GM12873 (cell line): ENCODE measurements at regions not wholly inside any gene's neighbourhood (a gene's known extent, or its start where the extent isn't known, plus 50 kb on each side); places are given as distances from the start of the nearest gene placed in this dataset.

Experiments
- TF ChIP-seq, protein P1 (sequence below): IDR thresholded peaks from 2 replicates; pipeline ENCODE4 v1.5.1; 2012; ENCODE audit warnings: low read depth, mild to moderate bottlenecking, moderate library complexity, low read length, control low read depth; ENCODE audit not compliant: insufficient read depth; ENCODE audit errors: missing control alignments

DNA sequence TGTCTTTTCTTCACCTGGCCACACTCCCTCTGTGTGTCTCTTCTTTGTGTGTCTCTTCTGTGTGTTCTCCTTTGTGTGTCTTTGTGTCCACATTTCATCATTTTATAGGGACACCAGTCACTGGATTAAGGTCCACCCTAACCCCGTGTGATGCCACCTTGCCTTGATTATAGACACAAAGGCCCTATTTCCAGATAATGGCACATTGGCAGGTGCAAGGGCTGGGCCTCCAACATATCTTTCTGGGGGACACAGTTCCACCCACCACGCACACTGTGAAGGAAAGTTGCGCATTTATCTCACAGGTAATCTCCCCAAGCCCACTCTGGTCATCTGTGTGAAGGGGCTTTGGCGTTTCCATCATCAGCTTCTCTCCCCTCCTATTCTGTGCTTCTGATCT, 334.6 kb upstream of the IRX1 start:
- TF ChIP-seq, protein P1, sequence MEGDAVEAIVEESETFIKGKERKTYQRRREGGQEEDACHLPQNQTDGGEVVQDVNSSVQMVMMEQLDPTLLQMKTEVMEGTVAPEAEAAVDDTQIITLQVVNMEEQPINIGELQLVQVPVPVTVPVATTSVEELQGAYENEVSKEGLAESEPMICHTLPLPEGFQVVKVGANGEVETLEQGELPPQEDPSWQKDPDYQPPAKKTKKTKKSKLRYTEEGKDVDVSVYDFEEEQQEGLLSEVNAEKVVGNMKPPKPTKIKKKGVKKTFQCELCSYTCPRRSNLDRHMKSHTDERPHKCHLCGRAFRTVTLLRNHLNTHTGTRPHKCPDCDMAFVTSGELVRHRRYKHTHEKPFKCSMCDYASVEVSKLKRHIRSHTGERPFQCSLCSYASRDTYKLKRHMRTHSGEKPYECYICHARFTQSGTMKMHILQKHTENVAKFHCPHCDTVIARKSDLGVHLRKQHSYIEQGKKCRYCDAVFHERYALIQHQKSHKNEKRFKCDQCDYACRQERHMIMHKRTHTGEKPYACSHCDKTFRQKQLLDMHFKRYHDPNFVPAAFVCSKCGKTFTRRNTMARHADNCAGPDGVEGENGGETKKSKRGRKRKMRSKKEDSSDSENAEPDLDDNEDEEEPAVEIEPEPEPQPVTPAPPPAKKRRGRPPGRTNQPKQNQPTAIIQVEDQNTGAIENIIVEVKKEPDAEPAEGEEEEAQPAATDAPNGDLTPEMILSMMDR, result no peak

DNA sequence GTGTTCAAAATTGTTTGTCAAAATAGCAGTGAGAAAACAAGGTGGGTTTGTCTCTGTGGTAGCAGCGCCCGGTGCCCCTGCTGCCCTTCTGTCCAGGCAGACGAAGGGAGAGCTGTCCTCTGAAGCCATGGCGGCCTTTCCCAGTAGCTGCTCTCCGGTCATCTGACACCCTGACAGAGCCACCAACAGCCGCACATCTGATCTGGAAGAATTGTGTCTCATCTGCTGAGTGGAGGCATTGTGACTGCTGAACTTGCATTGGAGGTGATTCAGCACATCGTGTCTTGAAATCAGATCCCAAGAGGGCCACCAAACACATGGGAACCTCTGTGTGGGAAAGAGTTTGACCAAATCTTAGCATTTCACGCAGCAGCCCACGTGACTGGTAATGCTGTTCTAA, 337.6 kb upstream of the IRX1 start:
- TF ChIP-seq, protein P1, result no peak

DNA sequence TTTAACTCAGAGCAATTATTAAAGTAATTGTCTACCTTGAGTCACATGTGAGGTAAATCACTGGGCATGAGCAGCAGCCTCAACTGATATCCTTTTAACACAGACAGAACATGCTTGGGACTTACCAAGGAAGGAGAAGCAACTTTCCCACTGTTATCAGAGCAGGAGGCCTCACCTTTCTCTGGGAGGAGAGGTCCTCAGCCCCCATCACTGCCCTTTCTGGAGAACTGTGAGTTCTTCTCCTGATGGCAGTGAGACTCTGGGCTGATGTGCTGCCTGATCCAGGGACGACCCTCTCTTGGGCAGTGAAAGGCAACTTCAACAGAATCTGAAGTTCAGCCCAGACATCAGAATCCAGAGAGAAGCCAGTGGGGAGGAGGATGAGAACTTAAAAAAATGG, 343.4 kb upstream of the IRX1 start:
- TF ChIP-seq, protein P1, result no peak

DNA sequence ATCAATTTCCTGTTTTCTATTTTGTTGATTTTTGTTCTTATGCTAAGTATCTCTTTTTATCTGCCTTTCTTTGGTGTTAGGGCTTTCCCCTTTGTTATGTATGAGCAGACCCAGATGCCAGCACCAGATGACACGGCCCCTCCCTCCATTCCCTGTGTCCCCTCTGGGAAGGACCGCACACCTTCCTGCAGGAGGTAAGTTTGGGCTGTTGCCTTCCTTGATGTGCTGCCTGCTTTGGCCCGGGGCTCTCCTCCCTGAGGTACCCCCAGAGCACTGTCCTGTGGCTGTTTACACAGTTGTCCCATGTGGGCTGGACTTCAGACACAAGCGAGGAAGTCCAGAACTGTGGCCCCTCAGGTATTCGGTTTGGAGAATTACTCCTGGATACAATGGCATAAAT, 343.8 kb upstream of the IRX1 start:
- TF ChIP-seq, protein P1, result no peak

DNA sequence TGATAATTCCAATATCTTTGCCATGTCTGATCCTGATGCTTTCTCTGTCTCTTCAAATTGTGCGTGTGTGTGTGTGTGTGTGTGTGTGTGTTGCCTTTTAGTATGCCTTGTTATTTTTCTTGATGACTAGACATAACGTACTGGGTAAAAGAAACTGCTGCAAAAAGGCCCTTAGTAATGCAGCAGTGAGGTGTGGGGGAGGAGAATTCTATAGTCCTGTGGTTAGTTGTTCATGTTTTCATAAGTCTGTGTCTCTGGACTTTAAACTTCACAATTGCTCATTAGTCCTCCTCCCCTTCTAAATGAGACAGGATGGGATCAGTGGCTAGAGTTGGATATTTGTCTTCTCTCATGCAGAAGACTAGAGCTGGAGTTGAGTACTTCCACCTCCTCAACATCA, 346.2 kb upstream of the IRX1 start:
- TF ChIP-seq, protein P1, result no peak

DNA sequence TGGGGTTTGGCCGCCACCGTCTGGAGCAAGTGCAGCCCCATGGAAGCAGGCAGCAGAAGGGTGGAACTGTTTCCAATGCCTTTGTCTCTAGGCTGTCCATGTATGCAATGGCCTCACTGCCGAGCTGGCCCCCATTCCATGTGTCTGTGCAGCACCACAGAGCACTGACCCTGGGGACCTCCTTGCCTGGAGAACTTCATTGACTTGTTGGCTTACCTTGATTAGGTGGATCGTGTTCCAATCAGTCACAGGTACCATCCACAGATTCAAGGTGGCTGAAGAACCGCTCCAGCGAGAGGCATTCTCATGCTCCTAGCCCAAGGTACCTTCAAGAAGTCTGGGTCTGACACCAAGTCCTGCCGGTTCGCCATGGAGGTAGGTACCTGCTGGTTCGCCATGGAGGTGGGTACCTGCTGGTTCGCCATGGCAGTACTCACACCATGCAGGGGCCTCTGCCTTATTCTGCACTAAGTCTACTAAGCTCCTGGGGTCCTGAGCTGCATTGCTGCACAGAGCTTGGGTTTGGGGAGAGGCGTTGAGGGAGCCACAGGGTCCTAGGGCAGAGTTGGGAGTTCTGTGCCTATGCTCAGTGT, 358.3 kb upstream of the IRX1 start:
- TF ChIP-seq, protein P1, result no peak

DNA sequence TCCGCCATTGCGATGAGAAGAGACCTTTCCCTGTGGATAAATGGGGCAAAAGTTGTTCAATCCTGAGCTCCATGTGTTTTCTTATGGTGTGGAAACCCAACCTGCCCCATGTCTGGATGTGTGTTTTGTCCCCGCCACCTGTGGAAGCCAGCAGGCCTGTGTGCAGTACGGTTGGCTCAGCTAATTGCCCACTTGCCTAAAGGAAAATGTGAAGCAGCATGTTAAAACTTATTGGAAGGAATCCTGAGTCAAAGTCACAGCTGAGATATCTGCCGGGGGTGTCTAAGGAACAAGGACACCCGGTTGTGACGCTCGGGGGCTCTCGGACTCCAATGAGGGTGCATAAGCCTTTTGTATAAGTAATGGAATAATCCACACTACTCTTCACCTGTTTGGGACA, 361.1 kb upstream of the IRX1 start:
- TF ChIP-seq, protein P1, result no peak
